IMR-90 (cell line): ENCODE measurements at regions not wholly inside any gene's neighbourhood (a gene's known extent, or its start where the extent isn't known, plus 50 kb on each side); places are given as distances from the start of the nearest gene placed in this dataset.

Experiments used
- CTCF ChIP-seq: conservative IDR thresholded peaks from 2 replicates; pipeline ENCODE4 v1.5.1; 2012; ENCODE audit warnings: mild to moderate bottlenecking, low read depth, low read length, improper control_type of control experiment
- SMC3 ChIP-seq: fragments of 150-350 bp; IDR thresholded peaks from 2 replicates; pipeline ENCODE4 v1.6.1; 2016; ENCODE audit warnings: low read depth, mild to moderate bottlenecking, antibody characterized with exemption, low read length, moderate library complexity

- TF ChIP-seq CTCF (no peak), SMC3 (no peak)
Measured at GRCh38 chr14:46233786-46234185, 417.8 kb downstream of the RPL10L start.
